ENCODE measurements at regions not wholly inside any gene's neighbourhood (a gene's known extent, or its start where the extent isn't known, plus 50 kb on each side); places are given as distances from the start of the nearest gene placed in this dataset.
"Not testable (repeated sequence)": the region's sequence is repeated elsewhere in the genome, so short reads cannot be mapped to it uniquely, and the experiment has no call there.

DNA sequence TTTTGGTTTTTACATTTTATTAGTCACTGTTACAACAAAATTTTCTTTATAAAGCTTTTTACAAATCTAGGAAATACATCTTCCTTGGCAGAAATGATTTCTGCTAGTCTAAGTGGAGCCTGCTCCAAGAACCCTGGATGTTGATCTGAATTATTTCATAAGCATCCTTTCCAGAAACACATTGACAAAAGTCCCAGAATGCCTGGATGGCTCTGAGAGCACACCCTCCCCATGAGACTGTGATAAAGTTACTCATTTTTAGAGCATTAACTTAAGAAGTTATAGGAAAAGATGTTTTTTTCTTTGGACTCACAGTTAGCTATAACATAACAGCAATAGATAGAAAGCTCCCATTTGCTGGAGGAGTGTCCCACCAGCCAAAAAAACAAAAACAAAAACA, 559.6 kb upstream of the SPRY2 start:
- no peak overlapping the region for H3K4me3 ChIP-seq (replicated peaks; ENCODE audit: low read depth, low read length)
- TF ChIP-seq, protein P1, sequence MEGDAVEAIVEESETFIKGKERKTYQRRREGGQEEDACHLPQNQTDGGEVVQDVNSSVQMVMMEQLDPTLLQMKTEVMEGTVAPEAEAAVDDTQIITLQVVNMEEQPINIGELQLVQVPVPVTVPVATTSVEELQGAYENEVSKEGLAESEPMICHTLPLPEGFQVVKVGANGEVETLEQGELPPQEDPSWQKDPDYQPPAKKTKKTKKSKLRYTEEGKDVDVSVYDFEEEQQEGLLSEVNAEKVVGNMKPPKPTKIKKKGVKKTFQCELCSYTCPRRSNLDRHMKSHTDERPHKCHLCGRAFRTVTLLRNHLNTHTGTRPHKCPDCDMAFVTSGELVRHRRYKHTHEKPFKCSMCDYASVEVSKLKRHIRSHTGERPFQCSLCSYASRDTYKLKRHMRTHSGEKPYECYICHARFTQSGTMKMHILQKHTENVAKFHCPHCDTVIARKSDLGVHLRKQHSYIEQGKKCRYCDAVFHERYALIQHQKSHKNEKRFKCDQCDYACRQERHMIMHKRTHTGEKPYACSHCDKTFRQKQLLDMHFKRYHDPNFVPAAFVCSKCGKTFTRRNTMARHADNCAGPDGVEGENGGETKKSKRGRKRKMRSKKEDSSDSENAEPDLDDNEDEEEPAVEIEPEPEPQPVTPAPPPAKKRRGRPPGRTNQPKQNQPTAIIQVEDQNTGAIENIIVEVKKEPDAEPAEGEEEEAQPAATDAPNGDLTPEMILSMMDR (IDR thresholded peaks at IDR 0.05; ENCODE audit: low read depth, low read length, missing control alignments) = no peak
- DNase-seq (ENCODE audit: extremely low read depth, low read depth) = no peak

- not testable (repeated sequence) for DNase-seq (ENCODE audit: extremely low read depth, low read depth); H3K4me3 ChIP-seq (replicated peaks; ENCODE audit: low read depth, low read length)
Observed at GRCh38 chr13:80897641-80898040, 556.7 kb upstream of the SPRY2 start.

- TF ChIP-seq, protein P1 (IDR thresholded peaks at IDR 0.05; ENCODE audit: low read depth, low read length, missing control alignments) = no peak
Observed at GRCh38 chr13:80894917-80895316, 554.0 kb upstream of the SPRY2 start.

DNA sequence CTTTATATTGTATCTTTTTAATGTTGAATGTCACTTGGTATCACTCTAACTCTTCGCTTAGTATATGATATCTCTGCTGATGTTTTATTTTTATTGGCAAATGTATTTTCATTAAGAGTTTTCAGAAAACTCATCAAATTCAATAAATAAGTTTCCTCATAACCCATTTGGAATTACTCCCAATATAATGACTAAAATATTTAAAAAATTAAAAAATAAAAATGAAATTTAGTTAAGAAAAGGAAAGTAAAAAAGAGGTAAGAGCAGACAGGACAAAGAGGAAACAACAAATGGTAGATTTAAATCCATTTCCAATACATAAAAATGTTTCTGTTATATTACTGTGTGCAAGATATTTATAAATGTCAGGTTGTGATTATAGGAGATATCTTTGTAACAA, 548.9 kb upstream of the SPRY2 start:
- no peak for DNase-seq (ENCODE audit: extremely low read depth, low read depth)
- TF ChIP-seq, protein P1 (IDR thresholded peaks at IDR 0.05; ENCODE audit: low read depth, low read length, missing control alignments) = no peak
- H3K4me3 ChIP-seq (replicated peaks; ENCODE audit: low read depth, low read length) = no peak overlapping the region

More at GRCh38 chr13:80894917-80895316, 554.0 kb upstream of the SPRY2 start:
- no peak for DNase-seq (ENCODE audit: extremely low read depth, low read depth)
- no peak overlapping the region for H3K4me3 ChIP-seq (replicated peaks; ENCODE audit: low read depth, low read length)

- no peak overlapping the region for H3K4me3 ChIP-seq (replicated peaks; ENCODE audit: low read depth, low read length)
- TF ChIP-seq, protein P1 (IDR thresholded peaks at IDR 0.05; ENCODE audit: low read depth, low read length, missing control alignments) = no peak
- DNase-seq (ENCODE audit: extremely low read depth, low read depth) = no peak
Observed at GRCh38 chr13:80888390-80888789, 547.5 kb upstream of the SPRY2 start.

DNA sequence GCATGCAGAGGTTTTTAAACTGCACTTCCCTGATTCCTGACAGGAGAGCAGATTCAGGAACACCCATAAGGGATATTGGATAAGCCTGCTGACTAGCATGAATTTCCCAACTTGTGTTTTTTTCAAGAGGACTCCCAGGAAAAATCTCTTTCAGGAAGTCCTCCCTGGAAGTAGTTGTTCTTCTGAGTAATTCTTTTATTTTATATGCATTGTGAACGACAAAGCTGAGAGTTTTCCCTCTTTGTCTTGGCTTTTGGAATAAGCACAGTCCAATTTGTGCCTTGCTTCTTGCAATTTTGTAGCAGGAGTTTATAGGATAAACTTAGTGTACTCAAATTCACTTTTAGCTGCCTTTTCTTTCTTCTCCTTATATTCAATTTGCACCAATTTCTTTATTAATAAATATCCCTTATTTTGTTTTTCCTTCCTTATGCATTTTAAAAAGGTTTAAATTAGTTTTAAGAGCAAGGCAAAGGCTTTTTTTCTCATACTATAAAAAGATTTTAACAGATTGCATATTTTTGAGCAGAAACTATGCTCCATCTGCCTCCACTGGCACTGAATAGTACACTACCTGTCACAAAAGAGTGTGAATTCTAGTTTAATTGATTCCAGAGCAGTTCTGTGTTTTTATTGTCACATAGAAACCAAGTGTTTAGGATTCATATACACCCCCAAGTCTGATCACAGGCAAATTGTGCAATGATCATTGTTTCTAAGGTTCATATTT, 543.3 kb upstream of the SPRY2 start:
- TF ChIP-seq, protein P1 (IDR thresholded peaks at IDR 0.05; ENCODE audit: low read depth, low read length, missing control alignments) = no peak
- no peak for DNase-seq (ENCODE audit: extremely low read depth, low read depth)
- no peak overlapping the region for H3K4me3 ChIP-seq (replicated peaks; ENCODE audit: low read depth, low read length)

- TF ChIP-seq, protein P1 (IDR thresholded peaks at IDR 0.05; ENCODE audit: low read depth, low read length, missing control alignments) = no peak
- DNase-seq (ENCODE audit: extremely low read depth, low read depth) = no peak
Observed at GRCh38 chr13:80883545-80883944, 542.6 kb upstream of the SPRY2 start.

More at GRCh38 chr13:80883545-80883944, 542.6 kb upstream of the SPRY2 start:
- no peak overlapping the region for H3K4me3 ChIP-seq (replicated peaks; ENCODE audit: low read depth, low read length)
